ENCODE measurements at regions not wholly inside any gene's neighbourhood (a gene's known extent, or its start where the extent isn't known, plus 50 kb on each side); places are given as distances from the start of the nearest gene placed in this dataset.

- TF ChIP-seq AEBP2 (tag by site-specific recombination; IDR thresholded peaks at IDR 0.05; ENCODE audit: borderline replicate concordance) (no peak), ZNF530 (tag by site-specific recombination; IDR thresholded peaks at IDR 0.05; ENCODE audit: low read depth) (no peak), ZIC2 (tag by site-specific recombination; IDR thresholded peaks at IDR 0.05) (no peak), ZNF18 (tag by site-specific recombination; IDR thresholded peaks at IDR 0.05) (no peak), REPIN1 (tag by site-specific recombination; IDR thresholded peaks at IDR 0.05; ENCODE audit: low read depth) (no peak), ZNF175 (tag by site-specific recombination; IDR thresholded peaks at IDR 0.05) (no peak), YY2 (tag by site-specific recombination; IDR thresholded peaks at IDR 0.05) (no peak), ZNF248 (tag by site-specific recombination; IDR thresholded peaks at IDR 0.05) (no peak), ZNF398 (tag by site-specific recombination; IDR thresholded peaks at IDR 0.05) (no peak), ZNF354C (tag by site-specific recombination; IDR thresholded peaks at IDR 0.05; ENCODE audit: borderline replicate concordance, low read depth) (no peak), TSHZ1 (tag by site-specific recombination; IDR thresholded peaks at IDR 0.05; ENCODE audit: borderline replicate concordance) (no peak), ZFHX2 (tag by site-specific recombination; conservative IDR thresholded peaks at IDR 0.05) (no peak), ZNF169 (tag by site-specific recombination; IDR thresholded peaks at IDR 0.05) (no peak), ZEB2 (tag by site-specific recombination; IDR thresholded peaks at IDR 0.05) (no peak), SP7 (tag by site-specific recombination; IDR thresholded peaks at IDR 0.05) (no peak)
These were observed 355.0 kb upstream of the DUSP10 start (continued) for GRCh38 chr1:222096883-222097282.

GRCh38 chr1:222096476-222096772 lies 354.5 kb upstream of the DUSP10 start:
- H3K27ac ChIP-seq (ENCODE audit: extremely low read depth, low read depth, low read length), result no peak overlapping the region
- H3K4me1 ChIP-seq (ENCODE audit: control insufficient read depth, insufficient read depth, low read length), result no peaks in the 10 kb centered on the region
- ChIA-PET CTCF (interaction anchor here (0.6 to 2.8 kb wide), 6 partner anchors 9 to 359 kb away, joined by 3 to 17 read pairs (median 4); no protein-coding TSS in a partner anchor), POLR2A (no interaction called here)
- H3K36me3 ChIP-seq (ENCODE audit: control insufficient read depth in 2 of 2, insufficient read depth in 1 of 2, low read length in 2 of 2), result no peaks in the 10 kb centered on the region
- no peak overlapping the region for H3K4me3 ChIP-seq (ENCODE audit: low read depth, low read length)
- TF ChIP-seq ZNF580 (tag by site-specific recombination; IDR thresholded peaks at IDR 0.05) (no peak), ZNF280D (tag by site-specific recombination; IDR thresholded peaks at IDR 0.05) (no peak), ZFHX2 (tag by site-specific recombination; conservative IDR thresholded peaks at IDR 0.05) (no peak)
- H3K9me3 ChIP-seq (ENCODE audit: control insufficient read depth, insufficient read depth, low read depth, low read length), result no peaks in the 10 kb centered on the region

Data from HEK293 (cell line).